DOHH2 (cell line): ENCODE measurements at regions not wholly inside any gene's neighbourhood (a gene's known extent, or its start where the extent isn't known, plus 50 kb on each side); places are given as distances from the start of the nearest gene placed in this dataset.

ENCODE experiments used
- H3F3A ChIP-seq: fragments of 200-600 bp; sonication (generic), shearing (Covaris generic); 2 replicates; pipeline ENCODE4 v1.6.0; 2016; ENCODE audit warnings: antibody characterized with exemption, mild to moderate bottlenecking; ENCODE audit not compliant: control insufficient read depth, insufficient read depth
- H3K27ac ChIP-seq: fragments of 200-600 bp; sonication (generic); 2 replicates; pipeline ENCODE4 v1.5.1; 2014; ENCODE audit warnings: low read depth, mild to moderate bottlenecking, low read length, moderate library complexity
- H3K27me3 ChIP-seq: fragments of 200-600 bp; sonication (generic); 2 replicates; pipeline ENCODE4 v1.6.1; 2014; ENCODE audit warnings: mild to moderate bottlenecking, low read length, mixed read lengths; ENCODE audit not compliant: control insufficient read depth
- H3K36me3 ChIP-seq: fragments of 200-600 bp; sonication (generic); 2 replicates; pipeline ENCODE4 v1.6.1; 2014; ENCODE audit warnings: mild to moderate bottlenecking, low read length, moderate library complexity, mixed read lengths; ENCODE audit not compliant: control insufficient read depth
- H3K4me1 ChIP-seq: fragments of 200-600 bp; sonication (generic); 2 replicates; pipeline ENCODE4 v1.6.1; 2014; ENCODE audit warnings: mild to moderate bottlenecking, low read length, mixed read lengths; ENCODE audit not compliant: control insufficient read depth
- H3K4me2 ChIP-seq: fragments of 200-600 bp; sonication (generic); 2 replicates; pipeline ENCODE4 v1.6.0; 2014; ENCODE audit warnings: mild to moderate bottlenecking, low read length, moderate library complexity
- H3K4me3 ChIP-seq: fragments of 200-600 bp; sonication (generic); 2 replicates; pipeline ENCODE4 v1.5.1; 2014; ENCODE audit warnings: mild to moderate bottlenecking, low read length, mixed read lengths
- H3K79me2 ChIP-seq: fragments of 200-600 bp; sonication (generic); 2 replicates; pipeline ENCODE4 v1.6.1; 2014; ENCODE audit warnings: mild to moderate bottlenecking, low read length, mixed read lengths; ENCODE audit not compliant: control insufficient read depth
- H3K9me2 ChIP-seq: fragments of 200-600 bp; sonication (generic); replicated peaks from 2 replicates; pipeline ENCODE4 v1.6.1; 2014; ENCODE audit warnings: mild to moderate bottlenecking, low read length, mixed read lengths; ENCODE audit not compliant: control insufficient read depth
- H3K9me3 ChIP-seq: fragments of 200-600 bp; sonication (generic); 2 replicates; pipeline ENCODE4 v1.6.1; 2014; ENCODE audit warnings: antibody characterized with exemption, low read length, mixed read lengths; ENCODE audit not compliant: control insufficient read depth, insufficient read depth
- H4K20me1 ChIP-seq: fragments of 200-600 bp; sonication (generic); 2 replicates; pipeline ENCODE4 v1.6.0; 2014; ENCODE audit warnings: low read depth, mild to moderate bottlenecking, antibody characterized with exemption, low read length, moderate library complexity; ENCODE audit not compliant: control insufficient read depth, insufficient read depth
- CTCF ChIP-seq: fragments of 200-600 bp; sonication (generic); IDR thresholded peaks from one replicate; pipeline ENCODE4 v1.5.1; 2014; ENCODE audit warnings: antibody characterized with exemption, mild to moderate bottlenecking, low read depth, low read length; ENCODE audit not compliant: poor library complexity, severe bottlenecking
- EZH2phosphoT487 ChIP-seq: fragments of 200-600 bp; sonication (generic); IDR thresholded peaks from 2 replicates; pipeline ENCODE4 v1.6.1; 2017; ENCODE audit warnings: borderline replicate concordance, mild to moderate bottlenecking, antibody characterized with exemption, low read length, moderate library complexity, mixed read lengths

GRCh38 chr5:124643336-124643735, 103.1 kb downstream of the ZNF608 start:
- peaks cover 21% of the 10 kb centered on the region for H3K79me2 ChIP-seq
- H3K4me3 ChIP-seq: no peak overlapping the region
- no peaks in the 10 kb centered on the region for H3K9me2 ChIP-seq
- TF ChIP-seq CTCF (no peak), EZH2phosphoT487 (no peak)
- no peaks in the 10 kb centered on the region for H3K27me3 ChIP-seq
- H3F3A ChIP-seq: no peaks in the 10 kb centered on the region
- peaks cover 65% of the 10 kb centered on the region for H3K4me1 ChIP-seq
- no peaks in the 10 kb centered on the region for H3K9me3 ChIP-seq
- no peak overlapping the region for H3K4me2 ChIP-seq
- no peak overlapping the region for H3K27ac ChIP-seq
- H4K20me1 ChIP-seq: no peaks in the 10 kb centered on the region
- peaks cover 84% of the 10 kb centered on the region for H3K36me3 ChIP-seq

- Histone ChIP-seq H3K27ac (peak overlapping the region; percentile 8; the same call in 1 of the 2 replicates), H4K20me1 (no peaks in the 10 kb centered on the region), H3K79me2 (peaks cover 9% of the 10 kb centered on the region), H3K4me3 (no peak overlapping the region), H3K9me3 (no peaks in the 10 kb centered on the region), H3K9me2 (no peaks in the 10 kb centered on the region), H3K4me1 (peaks cover 53% of the 10 kb centered on the region), H3K27me3 (no peaks in the 10 kb centered on the region), H3K4me2 (no peak overlapping the region), H3K36me3 (peaks cover 74% of the 10 kb centered on the region), H3F3A (no peaks in the 10 kb centered on the region)
- TF ChIP-seq CTCF: no peak
- no peak for TF ChIP-seq EZH2phosphoT487
Measured at GRCh38 chr5:124642151-124642550, 104.3 kb downstream of the ZNF608 start.

GRCh38 chr5:124641154-124641792, 105.2 kb downstream of the ZNF608 start:
- Histone ChIP-seq H4K20me1 (no peaks in the 10 kb centered on the region), H3F3A (no peaks in the 10 kb centered on the region), H3K36me3 (peaks cover 69% of the 10 kb centered on the region), H3K27me3 (no peaks in the 10 kb centered on the region), H3K9me2 (no peaks in the 10 kb centered on the region), H3K4me3 (no peak overlapping the region), H3K27ac (no peak overlapping the region), H3K4me2 (no peak overlapping the region), H3K79me2 (peaks cover under 1% of the 10 kb centered on the region; the same call in 1 of the 2 replicates), H3K4me1 (peaks cover 44% of the 10 kb centered on the region), H3K9me3 (no peaks in the 10 kb centered on the region)
- no peak for TF ChIP-seq EZH2phosphoT487
- TF ChIP-seq CTCF: no peak
